ENCODE measurements at regions not wholly inside any gene's neighbourhood (a gene's known extent, or its start where the extent isn't known, plus 50 kb on each side); places are given as distances from the start of the nearest gene placed in this dataset.

DNA sequence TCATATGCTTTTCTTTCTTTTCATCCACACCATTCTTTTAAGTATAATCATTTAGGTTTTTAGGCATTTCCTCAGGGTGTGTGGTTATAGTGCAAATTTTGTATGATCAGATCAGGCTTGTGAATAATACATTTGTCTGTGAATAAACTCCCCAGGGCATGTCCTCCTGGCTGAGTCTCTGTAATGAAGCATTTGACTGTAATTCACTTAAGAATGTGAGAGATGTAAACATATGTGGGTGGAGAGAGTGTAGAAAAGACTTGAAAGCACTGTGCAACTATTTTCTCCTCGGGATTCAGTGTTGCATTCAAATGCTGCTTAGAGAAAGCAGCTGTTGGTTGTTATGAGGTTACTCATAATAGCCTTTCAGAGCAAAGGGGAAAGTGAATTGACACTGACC, 996.5 kb downstream of the TUSC7 start:
- DNase-seq = peak; percentile 37 to 88 (median 65)

DNA sequence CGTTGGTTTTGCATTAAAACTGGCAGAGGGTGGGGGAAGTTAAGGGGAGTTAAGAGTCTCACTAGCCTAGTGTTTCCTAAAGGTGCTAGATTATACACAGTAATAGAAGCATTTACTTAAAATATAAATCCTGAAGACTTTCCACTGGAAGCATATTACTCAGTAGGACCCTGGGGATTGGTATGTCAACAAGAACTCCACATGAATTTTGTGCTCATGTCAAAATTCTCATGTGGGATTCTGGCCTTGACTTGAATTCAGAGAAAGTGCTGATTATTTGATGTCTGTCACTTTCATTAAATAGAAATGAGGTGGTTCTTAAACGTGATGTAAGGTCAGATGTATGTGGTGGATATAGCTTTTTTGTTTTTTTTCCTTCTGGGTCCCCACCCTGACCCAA, 997.2 kb downstream of the TUSC7 start:
- DNase-seq = peak in 1 of 3 donors; percentile 57

DNA sequence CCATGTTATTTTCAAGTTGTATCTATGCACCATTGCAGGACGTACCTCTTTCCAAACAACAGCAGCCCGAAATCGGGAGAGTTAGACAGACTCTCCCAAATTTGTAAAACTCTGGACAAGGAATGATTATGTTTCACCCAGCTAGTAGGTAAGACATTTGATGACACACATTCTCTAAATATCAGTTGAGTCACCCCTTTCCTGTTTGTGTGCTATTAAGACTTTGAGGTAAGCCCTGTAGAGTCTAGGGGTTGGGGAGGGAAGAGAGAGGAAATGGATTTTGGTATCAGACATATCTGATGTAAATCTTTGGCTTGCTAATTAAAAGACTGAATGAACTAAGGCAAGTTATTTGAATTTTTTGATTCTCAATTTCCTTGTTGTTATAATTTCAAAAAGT, 999.0 kb downstream of the TUSC7 start:
- DNase-seq = no peak

DNA sequence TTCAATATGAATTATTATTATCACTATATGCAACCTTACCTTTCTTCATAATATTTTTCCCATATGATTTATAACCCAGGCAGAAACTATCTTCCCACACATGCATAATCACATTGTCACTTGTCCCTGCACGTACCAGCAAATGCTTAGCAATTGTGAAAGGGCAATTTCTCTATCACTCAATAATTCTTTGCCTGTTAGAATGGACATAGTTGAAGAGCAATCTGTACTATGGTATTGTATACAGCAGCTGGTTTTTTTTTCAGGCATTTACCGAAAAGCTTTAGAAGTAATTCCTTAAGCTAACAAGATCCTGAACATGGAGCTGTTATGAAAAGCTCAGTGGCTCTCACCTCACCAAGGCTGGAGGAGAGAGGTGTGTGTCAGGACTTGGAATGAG, 999.5 kb downstream of the TUSC7 start:
- no peak for DNase-seq

DNA sequence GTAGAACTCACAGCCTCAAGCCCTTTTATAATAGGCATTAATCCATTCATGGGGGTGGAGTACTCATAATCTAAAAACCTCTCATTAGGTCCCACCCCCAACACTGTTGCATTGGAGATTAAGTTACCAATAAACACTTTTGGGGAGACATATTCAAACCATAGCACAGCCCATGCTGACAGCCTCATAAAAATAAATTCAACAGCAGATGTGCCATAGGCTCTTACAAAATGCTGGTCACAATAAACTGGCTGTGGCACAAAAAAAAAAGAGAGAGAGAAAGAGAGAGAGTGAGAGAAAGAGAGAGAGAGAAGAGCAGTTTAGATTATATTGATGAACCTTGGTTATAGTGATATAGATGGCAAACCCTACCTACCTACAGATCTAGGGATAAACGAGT, 1000.9 kb downstream of the TUSC7 start:
- no peak for DNase-seq

DNA sequence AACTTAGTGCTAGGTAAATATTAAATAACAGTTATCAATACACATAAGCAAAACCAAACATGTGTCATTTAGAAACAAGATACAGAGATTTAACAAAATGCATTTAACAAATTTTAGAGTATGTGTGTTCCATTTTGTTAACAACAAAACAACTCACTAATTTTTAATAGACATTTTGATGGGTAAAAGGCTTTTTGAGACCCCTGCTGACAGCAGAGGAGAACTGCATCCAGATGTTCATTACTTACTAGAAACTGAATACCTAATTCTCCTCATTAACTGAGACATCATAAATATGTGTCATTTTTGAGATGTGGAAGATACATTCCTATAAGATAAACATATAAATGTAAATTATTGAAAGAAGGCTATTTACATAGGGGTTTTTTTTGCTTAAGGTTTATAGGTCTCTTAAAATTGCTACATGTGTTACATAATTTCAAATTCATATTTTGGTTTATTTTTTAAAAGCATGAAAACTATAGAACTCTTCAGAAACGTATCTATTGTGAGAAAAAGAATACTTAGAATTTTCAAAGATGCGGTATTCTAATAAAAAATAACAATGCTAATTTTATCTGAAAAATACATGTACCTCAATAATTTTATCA, 1009.8 kb downstream of the TUSC7 start:
- peak in 1 of 3 donors; percentile 39 for DNase-seq

DNA sequence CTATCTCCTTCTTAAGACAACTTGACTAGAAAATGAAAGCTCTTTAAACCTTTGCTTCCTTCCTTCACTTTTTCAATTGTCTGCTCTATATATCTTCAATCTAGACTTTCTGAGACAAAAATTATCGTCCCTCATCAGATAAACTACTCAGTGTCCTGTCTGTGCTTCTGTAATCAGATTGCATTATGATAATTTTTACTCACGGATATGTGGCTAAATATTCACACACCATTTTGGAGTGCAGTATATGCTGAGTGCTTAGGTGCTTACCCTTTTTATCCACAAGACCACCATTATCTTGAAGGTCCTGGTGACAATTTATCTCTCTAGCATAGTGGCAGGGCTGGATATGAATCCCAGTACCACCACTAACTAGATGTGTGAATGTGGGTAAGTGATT, 1012.3 kb downstream of the TUSC7 start:
- no peak for DNase-seq

DNA sequence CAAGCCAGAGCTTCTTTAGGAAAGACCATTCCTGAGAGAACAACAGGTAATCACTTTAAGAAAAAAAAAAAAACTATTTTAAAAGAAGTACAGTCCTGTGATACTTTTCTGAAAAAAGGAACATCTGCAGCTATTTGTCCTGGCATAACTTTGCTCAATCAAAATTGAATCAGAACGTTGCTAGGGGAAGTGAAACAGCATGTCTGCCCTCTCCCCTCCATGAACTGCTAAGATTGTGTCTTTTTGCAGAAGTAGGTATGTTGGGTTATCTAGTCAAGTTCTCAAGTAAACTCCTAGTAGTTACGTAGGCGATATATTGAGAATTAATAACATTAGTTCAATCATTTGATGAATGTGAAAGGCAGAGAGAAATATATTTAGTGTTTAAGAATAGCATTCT, 1013.3 kb downstream of the TUSC7 start:
- DNase-seq = peak in 1 of 3 donors; percentile 22

DNA sequence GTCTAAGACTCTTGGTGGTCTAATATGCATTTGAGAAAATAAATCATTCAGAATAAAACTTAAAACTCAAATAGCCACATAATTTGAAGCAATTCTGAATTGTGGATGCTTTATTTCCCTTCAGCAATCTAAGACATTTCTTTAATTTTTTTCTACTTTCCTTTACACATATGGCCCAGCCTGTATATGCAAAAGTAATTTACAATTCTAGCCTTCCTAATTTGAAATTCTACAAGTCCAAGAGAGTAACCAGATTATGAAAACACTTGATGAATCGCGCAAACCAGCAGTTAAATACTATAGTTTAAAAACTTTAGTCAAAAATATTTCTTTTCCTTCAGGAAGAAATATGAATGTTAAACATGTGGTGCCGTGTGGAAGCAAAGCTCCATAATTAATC, 1014.2 kb downstream of the TUSC7 start:
- no peak for DNase-seq

DNA sequence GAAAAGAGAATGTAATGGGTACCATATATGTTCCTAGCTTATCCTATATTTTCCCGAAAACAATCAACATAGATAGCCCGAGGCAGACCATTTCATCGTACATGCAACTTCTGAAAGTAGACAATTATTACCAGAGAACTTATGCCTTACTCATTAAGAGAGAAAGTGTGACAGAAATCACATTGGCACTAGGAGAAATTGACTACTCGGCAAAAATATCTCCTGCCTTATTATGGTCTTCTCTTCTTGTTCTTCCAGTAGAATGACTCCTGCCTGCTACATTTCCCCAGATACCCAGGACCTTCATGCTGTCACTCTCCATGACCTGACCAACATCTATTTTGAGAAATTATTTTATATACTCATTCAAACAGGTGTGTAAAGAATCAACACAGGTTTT, 1015.7 kb downstream of the TUSC7 start:
- no peak for DNase-seq

DNA sequence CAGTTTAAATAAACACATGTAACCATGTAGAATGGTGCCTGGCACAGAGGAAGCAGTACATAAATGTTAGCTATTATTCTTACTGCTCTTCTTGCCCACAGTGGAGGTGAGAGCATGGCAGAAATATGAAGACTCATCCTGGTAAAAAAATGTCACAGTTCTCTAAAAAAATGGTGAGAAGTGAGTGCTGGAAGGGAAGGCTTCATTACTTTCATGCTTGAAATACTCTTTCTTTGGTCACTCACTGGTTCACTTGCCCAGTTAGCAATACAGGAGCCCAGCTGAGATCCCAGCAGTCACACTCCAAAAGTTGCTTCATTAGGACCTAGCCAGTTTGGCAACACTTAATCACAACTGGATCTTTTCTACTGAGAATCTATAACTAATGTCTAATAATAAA, 1017.2 kb downstream of the TUSC7 start:
- DNase-seq = no peak

DNA sequence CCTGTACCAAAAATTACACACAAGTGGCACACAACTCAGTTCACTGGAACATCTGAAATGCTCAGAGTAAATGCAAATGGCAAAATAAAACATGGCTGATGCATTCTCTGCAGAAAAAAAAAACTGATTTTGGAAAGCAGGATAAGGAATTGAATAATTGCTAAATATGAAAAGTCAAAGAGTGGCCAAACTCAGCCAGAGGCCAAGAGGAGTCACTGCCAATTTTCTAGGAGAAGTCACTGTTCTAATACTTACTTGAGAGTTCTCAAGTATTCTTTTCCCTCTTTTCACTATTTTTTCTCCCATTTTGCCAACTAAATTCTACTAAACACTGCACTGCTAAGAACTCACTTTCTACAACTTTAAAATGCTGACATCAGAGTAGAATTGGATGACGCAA, 1018.6 kb downstream of the TUSC7 start:
- peak in 2 of 3 donors; percentile 47 to 66 for DNase-seq

DNA sequence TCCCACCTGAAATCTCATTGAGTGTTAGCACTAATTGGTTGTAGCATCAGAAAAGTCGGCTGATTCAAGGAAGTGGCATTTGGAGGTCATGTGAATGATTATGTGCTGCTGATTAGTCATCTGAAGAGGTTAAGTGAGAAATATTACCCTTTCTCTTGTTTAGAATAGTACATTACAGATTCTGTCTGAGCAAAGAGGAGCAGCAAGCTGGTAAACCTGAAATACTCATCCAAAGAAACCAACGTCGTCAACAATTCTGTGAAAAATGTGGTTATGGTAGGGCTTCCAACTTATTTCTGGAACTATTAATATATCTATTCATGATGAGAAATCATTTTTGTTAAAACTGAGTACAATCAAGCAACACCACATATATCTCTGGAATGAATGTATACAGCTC, 1024.9 kb downstream of the TUSC7 start:
- DNase-seq = peak in 1 of 3 donors; percentile 66

DNA sequence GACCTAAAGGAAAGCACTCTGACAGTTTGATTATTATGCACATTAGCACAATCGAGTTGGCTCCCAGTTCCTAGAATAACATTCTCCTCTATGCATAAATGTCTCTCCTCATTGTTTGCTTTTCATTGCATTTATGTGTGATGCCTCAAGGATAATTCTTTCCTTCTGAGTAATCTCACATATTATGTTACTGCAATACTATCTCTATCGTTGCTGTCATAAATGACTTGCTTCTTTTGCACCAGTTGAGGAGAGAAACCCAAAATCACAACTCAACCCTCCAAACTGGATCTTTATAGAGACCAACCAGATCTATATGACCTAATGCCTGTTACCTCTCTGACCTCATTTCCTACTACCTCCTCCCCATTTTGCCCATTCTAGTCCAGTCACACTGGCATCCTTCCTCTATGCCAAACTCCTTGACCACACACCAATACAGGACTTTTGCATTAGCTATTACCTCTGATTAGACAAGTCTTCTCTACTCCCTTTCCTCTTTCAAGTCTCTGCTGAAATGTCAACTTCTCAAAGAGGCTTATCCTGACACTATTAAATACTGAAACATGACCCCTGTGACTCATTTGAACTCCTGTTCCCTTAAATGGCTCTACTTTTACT, 1026.0 kb downstream of the TUSC7 start:
- peak in 1 of 3 donors; percentile 74 for DNase-seq

DNA sequence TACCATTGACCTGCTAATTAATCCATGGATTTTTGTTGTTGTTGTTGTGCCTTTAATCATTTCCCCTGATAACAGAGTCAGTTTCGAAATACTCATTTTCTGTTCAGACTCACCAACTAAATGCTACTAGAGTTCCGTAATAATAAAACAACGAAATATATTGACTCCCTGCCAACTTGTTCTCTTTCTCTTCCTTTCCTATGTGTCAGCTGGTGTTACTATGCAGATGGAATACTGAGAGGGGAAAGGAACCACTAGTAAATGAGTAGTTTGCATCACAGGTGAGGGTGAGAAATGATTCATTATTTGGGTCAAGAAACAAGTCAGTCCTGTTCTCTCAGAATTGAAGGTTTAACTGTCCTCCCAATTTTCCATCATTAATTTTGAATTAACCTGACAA, 1027.3 kb downstream of the TUSC7 start:
- DNase-seq = no peak

DNA sequence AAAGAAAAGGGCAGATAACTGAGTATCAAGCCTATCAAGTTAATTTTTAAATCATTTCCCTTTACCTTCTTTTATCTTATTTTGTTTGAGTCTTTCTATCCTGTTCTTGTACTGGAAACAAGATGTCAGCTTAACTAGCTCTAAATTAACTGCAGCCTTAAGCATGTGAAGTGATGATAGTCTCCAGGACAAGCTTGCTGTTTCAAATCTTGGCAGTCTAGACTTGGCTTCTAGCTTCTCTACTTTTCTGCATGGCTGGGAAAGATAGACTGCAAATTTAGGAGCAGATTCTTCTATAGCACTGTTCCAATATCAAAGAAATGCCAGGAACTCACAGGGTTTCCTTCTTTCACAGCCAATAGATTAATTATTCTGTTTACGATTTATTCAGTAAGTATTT, 1034.4 kb downstream of the TUSC7 start:
- DNase-seq = no peak

DNA sequence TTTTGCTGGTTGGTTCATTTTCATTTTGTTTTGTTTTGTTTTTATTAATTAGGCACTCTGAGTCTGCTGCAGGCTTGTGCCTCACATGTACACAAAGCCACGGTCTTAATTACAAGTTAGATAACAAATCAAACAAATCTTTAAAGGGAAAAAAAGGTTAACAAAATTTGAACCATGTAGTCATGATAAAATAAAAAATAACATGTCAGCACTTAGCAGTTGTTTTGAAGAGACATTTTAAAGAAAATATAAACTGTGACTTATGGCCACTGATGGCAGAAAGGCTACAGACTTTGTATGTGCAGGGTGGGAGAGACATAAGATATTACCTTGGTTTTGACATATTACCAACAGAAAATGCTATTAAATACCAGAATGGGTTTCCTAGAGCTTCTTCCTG, 1035.4 kb downstream of the TUSC7 start:
- DNase-seq = no peak

DNA sequence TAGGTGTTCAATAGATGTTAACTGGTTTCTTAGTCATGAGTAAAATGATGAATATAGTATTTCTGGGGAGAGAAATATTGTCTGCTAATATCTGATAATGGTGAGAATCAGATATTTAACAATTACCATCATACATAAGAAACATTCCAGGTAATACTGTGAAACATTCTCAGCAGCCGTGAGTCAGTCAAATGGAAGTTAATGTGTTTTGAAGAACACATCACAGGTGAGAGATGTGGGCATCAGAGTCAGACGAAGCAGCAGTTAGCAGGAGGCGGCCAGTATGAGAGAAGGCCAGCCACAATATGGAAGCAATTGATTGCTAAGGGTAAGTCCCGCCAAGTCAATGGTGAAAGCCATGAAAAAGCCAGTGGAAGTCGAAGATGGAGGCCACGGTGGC, 1035.9 kb downstream of the TUSC7 start:
- DNase-seq = no peak

DNA sequence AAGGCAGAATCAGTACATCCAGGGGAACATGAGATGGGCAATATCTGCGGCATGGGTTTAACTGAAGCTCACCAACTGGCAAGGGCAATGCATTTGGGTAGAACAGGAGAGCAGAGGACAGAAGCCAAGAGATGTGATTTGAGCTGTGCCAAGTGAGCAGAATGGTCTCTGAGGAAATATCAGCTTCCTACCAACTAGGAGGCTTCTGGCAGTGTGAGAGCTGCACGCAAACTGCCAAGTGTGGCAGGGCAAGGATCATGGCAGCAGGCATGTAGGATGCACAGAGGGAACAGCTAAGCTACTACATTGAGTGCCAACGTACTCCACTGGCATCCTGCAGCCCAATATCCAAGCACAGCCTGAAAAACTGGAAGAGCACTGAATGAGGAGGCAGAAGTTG, 1036.5 kb downstream of the TUSC7 start:
- DNase-seq = no peak

DNA sequence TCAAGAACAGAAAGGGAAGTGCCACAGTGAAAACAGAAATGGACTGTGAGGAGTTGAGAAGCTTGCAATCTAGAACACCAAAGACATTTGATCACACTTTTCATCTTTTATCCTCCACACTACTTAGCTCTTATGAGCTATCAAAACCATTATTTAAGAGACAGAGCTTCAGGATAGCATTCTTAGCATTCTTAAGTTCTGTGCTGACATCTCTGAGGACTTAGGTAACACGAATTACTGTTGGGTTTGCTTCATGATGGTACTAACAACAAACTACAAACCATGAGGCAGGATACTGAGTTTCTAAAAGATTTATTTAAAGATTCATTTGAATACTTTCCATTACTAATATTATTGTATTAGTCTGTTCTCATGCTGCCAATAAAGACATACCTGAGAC, 1038.6 kb downstream of the TUSC7 start:
- no peak for DNase-seq

DNA sequence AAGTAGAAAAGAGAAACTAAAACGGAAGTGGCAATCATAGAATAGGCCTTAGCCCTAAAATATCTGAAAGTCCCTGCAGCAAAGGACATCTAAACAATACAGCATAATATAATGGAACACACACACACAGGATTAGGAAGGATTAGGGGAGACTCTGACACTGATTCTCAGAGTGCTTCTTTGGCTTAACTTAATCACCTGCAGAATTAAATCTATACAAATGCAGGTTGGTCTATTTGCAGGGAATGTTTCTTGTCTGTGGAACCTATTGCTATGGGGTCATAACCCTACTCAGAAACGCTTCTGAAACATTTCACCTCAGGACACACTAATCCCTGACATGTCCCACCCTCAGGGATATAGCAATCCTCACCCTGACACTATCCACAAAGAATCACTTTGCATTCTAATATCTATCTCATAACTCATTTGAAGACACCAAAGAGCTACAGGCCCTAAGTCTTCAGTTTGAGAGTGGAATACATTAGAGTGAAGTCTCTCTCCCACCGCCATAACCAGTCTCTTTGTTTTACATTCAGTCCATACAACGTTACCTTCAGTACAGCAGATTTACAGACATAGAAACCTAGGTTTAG, 1041.2 kb downstream of the TUSC7 start:
- DNase-seq = no peak

DNA sequence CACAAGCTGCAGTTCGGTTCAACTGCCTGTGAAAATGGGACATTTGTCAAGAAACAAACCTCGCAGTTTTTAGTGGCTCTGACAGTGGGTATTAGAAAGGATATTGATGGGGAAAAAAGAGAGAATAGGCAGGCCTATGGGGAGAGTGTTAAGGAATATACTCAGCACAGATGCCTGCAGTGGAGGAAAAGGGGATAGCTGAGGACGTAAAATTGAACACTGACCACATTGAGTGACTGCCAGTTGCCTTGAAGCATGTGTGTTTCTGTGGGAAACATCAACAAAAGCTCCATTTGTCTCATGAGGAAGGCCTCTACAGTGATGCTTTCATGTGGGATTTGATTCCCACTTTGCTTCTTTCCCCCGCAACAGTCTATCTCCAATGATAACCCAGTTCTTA, 1042.1 kb downstream of the TUSC7 start:
- no peak for DNase-seq

DNA sequence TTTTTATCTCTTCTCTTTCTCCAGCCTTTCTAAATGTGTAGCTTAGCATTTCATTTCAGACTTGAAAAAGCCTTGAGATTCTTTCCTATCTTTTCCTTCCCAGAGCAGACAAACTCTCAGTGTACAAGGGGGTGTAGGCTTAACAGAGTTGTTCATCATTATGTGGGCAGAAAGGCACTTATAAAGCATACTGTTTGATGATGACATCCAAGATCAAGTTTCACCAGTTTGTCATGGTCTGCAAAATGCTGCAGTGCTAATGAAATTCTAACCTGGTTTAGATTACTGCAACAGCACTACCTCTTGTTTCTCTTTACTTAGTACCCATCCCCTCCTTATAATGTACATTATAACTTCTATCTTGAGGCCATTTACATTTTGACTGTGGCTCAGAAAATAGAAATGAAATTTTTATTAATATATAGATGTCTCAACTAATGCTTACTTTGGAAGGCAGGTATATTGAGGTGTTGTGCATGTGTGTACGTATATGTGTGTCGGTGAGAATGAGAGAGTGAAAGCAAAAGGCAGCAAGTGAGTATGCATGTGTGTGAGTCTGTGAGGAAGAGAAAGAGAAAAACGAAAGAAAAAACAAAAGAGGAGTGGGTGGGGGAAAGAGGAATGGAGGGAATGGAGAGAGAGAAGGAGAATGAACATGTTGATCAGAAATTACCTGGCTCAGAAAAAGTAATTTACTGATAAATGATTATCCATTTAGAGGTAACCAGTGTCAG, 1043.6 kb downstream of the TUSC7 start:
- peak in 1 of 3 donors; percentile 52 for DNase-seq
